H9 (cell line): ENCODE measurements at regions not wholly inside any gene's neighbourhood (a gene's known extent, or its start where the extent isn't known, plus 50 kb on each side); places are given as distances from the start of the nearest gene placed in this dataset.

Experiments used
- DNase-seq: peaks from one replicate; pipeline ENCODE4 v3.0.0-alpha.2; 2017
- H2AFZ ChIP-seq: one replicate; pipeline ENCODE4 v1.6.1; 2013; ENCODE audit warnings: mild to moderate bottlenecking, low read length, control low read depth, moderate library complexity
- H2AK5ac ChIP-seq: 2 replicates; pipeline ENCODE4 v1.6.1; 2013; ENCODE audit warnings: low read length, control low read depth, mixed read lengths; ENCODE audit not compliant: insufficient read length
- H2BK120ac ChIP-seq: one replicate; pipeline ENCODE4 v1.6.1; 2013; ENCODE audit warnings: low read depth, mild to moderate bottlenecking, low read length, control low read depth, inconsistent platforms; ENCODE audit not compliant: poor library complexity, severe bottlenecking
- H2BK12ac ChIP-seq: 2 replicates; pipeline ENCODE4 v1.6.1; 2013; ENCODE audit warnings: low read length, control low read depth, mixed read lengths, low read depth; ENCODE audit not compliant: insufficient read length
- H2BK15ac ChIP-seq: 2 replicates; pipeline ENCODE4 v1.6.1; 2013; ENCODE audit warnings: low read depth, low read length, control low read depth
- H2BK20ac ChIP-seq: one replicate; pipeline ENCODE4 v1.6.1; 2013; ENCODE audit warnings: low read depth, mild to moderate bottlenecking, low read length, control low read depth, inconsistent platforms; ENCODE audit not compliant: poor library complexity, severe bottlenecking
- H2BK5ac ChIP-seq: 2 replicates; pipeline ENCODE4 v1.6.1; 2013; ENCODE audit warnings: low read length, control low read depth, mixed read lengths; ENCODE audit not compliant: insufficient read length
- H3K14ac ChIP-seq: 2 replicates; pipeline ENCODE4 v1.6.1; 2013; ENCODE audit warnings: low read length, control low read depth; ENCODE audit not compliant: insufficient read depth
- H3K18ac ChIP-seq: 2 replicates; pipeline ENCODE4 v1.6.1; 2013; ENCODE audit warnings: low read depth, mild to moderate bottlenecking, mixed read lengths, low read length, control low read depth; ENCODE audit not compliant: insufficient read length
- H3K23ac ChIP-seq: 2 replicates; pipeline ENCODE4 v1.6.1; 2013; ENCODE audit warnings: low read length, control low read depth, mixed read lengths, low read depth; ENCODE audit not compliant: insufficient read length
- H3K23me2 ChIP-seq: 2 replicates; pipeline ENCODE4 v1.6.1; 2013; ENCODE audit warnings: low read depth, mild to moderate bottlenecking, mixed read lengths, low read length, control low read depth; ENCODE audit not compliant: insufficient read length, poor library complexity, severe bottlenecking
- H3K27ac ChIP-seq: 2 replicates; pipeline ENCODE4 v1.5.1; 2013; ENCODE audit warnings: low read length, control low read depth, mixed read lengths, low read depth; ENCODE audit not compliant: insufficient read length
- H3K27me3 ChIP-seq: 2 replicates; pipeline ENCODE4 v1.6.1; 2013; ENCODE audit warnings: low read length, control low read depth, inconsistent platforms; ENCODE audit not compliant: insufficient read depth
- H3K4ac ChIP-seq: 2 replicates; pipeline ENCODE4 v1.6.1; 2013; ENCODE audit warnings: low read depth, mild to moderate bottlenecking, control low read depth, inconsistent platforms, low read length, moderate library complexity
- H3K4me1 ChIP-seq: 2 replicates; pipeline ENCODE4 v1.6.1; 2013; ENCODE audit warnings: low read length, control low read depth, inconsistent platforms; ENCODE audit not compliant: insufficient read depth
- H3K4me2 ChIP-seq: 2 replicates; pipeline ENCODE4 v1.6.1; 2013; ENCODE audit warnings: low read length, control low read depth, mixed read lengths; ENCODE audit not compliant: insufficient read length, insufficient read depth
- H3K56ac ChIP-seq: 2 replicates; pipeline ENCODE4 v1.6.1; 2013; ENCODE audit warnings: low read depth, mild to moderate bottlenecking, mixed read lengths, low read length, control low read depth; ENCODE audit not compliant: insufficient read length
- H3K79me1 ChIP-seq: 2 replicates; pipeline ENCODE4 v1.6.1; 2013; ENCODE audit warnings: low read depth, mild to moderate bottlenecking, moderate library complexity, low read length, control low read depth, inconsistent platforms; ENCODE audit not compliant: insufficient read depth, poor library complexity, severe bottlenecking
- H3K79me2 ChIP-seq: 2 replicates; pipeline ENCODE4 v1.6.1; 2013; ENCODE audit warnings: low read length, control low read depth, inconsistent platforms; ENCODE audit not compliant: insufficient read depth
- H3K9ac ChIP-seq: 2 replicates; pipeline ENCODE4 v1.6.1; 2013; ENCODE audit warnings: low read length, control low read depth, mixed read lengths; ENCODE audit not compliant: insufficient read length; ENCODE audit errors: extremely low read depth
- H3K9me3 ChIP-seq: one replicate; pipeline ENCODE4 v1.6.1; 2013; ENCODE audit warnings: low read depth, low read length, inconsistent platforms; ENCODE audit not compliant: control insufficient read depth
- H3T11ph ChIP-seq: one replicate; pipeline ENCODE4 v1.6.1; 2013; ENCODE audit warnings: mild to moderate bottlenecking, low read length, control low read depth, inconsistent platforms
- H4K20me1 ChIP-seq: one replicate; pipeline ENCODE4 v1.6.1; 2013; ENCODE audit not compliant: control insufficient read depth, insufficient read length, insufficient read depth
- H4K5ac ChIP-seq: 2 replicates; pipeline ENCODE4 v1.6.1; 2013; ENCODE audit warnings: low read depth, mild to moderate bottlenecking, mixed read lengths, low read length, control low read depth; ENCODE audit not compliant: insufficient read length
- H4K8ac ChIP-seq: replicated peaks from 2 replicates; pipeline ENCODE4 v1.6.1; 2013; ENCODE audit warnings: low read length, control low read depth, mixed read lengths, low read depth; ENCODE audit not compliant: insufficient read length
- H4K91ac ChIP-seq: 2 replicates; pipeline ENCODE4 v1.6.1; 2013; ENCODE audit warnings: low read depth, mild to moderate bottlenecking, moderate library complexity, mixed read lengths, low read length, control low read depth; ENCODE audit not compliant: insufficient read length
- H3K27ac Mint-ChIP-seq, 3 experiments: 2 replicates in 2 of 3; 3 replicates in 1 of 3; pipeline ENCODE4 v1.8.0; 2020 to 2021; ENCODE audit warnings: mixed read lengths in 3 of 3, mild to moderate bottlenecking in 1 of 3, moderate library complexity in 1 of 3
- H3K27me3 Mint-ChIP-seq: 2 replicates; pipeline ENCODE4 v1.8.0; 2021; ENCODE audit warnings: low read depth, mild to moderate bottlenecking, moderate library complexity, mixed read lengths
- H3K36me3 Mint-ChIP-seq, 3 experiments: 2 replicates in 2 of 3; 3 replicates in 1 of 3; pipeline ENCODE4 v1.8.0; 2020 to 2021; ENCODE audit warnings: low read depth in 3 of 3, mixed read lengths in 3 of 3; ENCODE audit not compliant: insufficient read depth in 1 of 3
- H3K4me1 Mint-ChIP-seq, 2 experiments: 2 replicates each; pipeline ENCODE4 v1.8.0; 2020; ENCODE audit warnings: mixed read lengths in 2 of 2
- H3K4me3 Mint-ChIP-seq, 2 experiments: 2 replicates in 1 of 2; 3 replicates in 1 of 2; pipeline ENCODE4 v1.8.0; 2020 to 2021; ENCODE audit warnings: mild to moderate bottlenecking in 2 of 2, mixed read lengths in 2 of 2, moderate library complexity in 1 of 2
- H3K9me3 Mint-ChIP-seq, 2 experiments: 2 replicates in 1 of 2; 3 replicates in 1 of 2; pipeline ENCODE4 v1.8.0; 2020; ENCODE audit warnings: mild to moderate bottlenecking in 2 of 2, mixed read lengths in 2 of 2, moderate library complexity in 1 of 2
- CTCF ChIP-seq: fragments of 200-600 bp; sonication (generic); conservative IDR thresholded peaks from 3 replicates; pipeline ENCODE4 v1.8.0; 2021; ENCODE audit warnings: antibody characterized with exemption, mild to moderate bottlenecking

DNA sequence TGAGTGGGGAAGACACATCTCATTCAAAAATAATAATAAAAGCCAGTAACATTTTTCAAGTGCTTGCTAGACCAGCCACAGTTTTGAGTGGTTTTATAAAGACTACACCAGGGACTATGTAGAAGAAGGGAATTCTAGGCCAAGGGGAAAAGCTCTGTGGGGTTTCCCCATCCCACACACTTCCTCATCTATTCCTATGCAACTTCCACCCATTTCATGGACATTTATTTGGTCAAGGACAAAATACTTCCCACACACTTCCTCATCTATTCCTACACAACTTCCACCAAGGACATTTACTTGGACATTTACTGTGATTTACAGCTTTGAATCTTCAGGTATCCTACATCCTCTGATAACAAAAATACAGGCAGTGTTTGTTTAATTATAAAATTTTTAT lies 86.5 kb upstream of the KLF3 start:
- peaks cover 4% of the 10 kb centered on the region for H3K9me3 ChIP-seq
- Mint-ChIP-seq H3K27me3 (no peaks in the 10 kb centered on the region), H3K27ac (no peak overlapping the region), H3K4me1 (peaks cover 2 to 12% of the 10 kb centered on the region in 2 experiments; a peak in 3 of 4 replicates), H3K4me3 (no peak overlapping the region), H3K9me3 (no peaks in the 10 kb centered on the region; a peak in 1 of 5 replicates), H3K36me3 (peaks cover 0 to 1% (median 0%) of the 10 kb centered on the region in 3 experiments; a peak in 2 of 7 replicates)
- H4K5ac ChIP-seq, result no peak overlapping the region
- no peak overlapping the region for H3T11ph ChIP-seq
- no peak overlapping the region for H3K9ac ChIP-seq
- H4K20me1 ChIP-seq, result no peaks in the 10 kb centered on the region
- no peak overlapping the region for H3K4ac ChIP-seq
- no peaks in the 10 kb centered on the region for H3K23me2 ChIP-seq
- no peak overlapping the region for H2BK15ac ChIP-seq
- H3K18ac ChIP-seq, result no peak overlapping the region
- no peak overlapping the region for H2BK5ac ChIP-seq
- TF ChIP-seq CTCF, result no peak
- H3K56ac ChIP-seq, result no peak overlapping the region
- no peak overlapping the region for H2AFZ ChIP-seq
- no peak overlapping the region for H2BK120ac ChIP-seq
- H2BK12ac ChIP-seq, result no peak overlapping the region
- H3K79me2 ChIP-seq, result no peaks in the 10 kb centered on the region
- H4K8ac ChIP-seq, result no peak overlapping the region
- no peak for DNase-seq
- no peaks in the 10 kb centered on the region for H3K79me1 ChIP-seq
- no peak overlapping the region for H3K23ac ChIP-seq
- H3K27me3 ChIP-seq, result no peaks in the 10 kb centered on the region
- H3K4me1 ChIP-seq, result no peaks in the 10 kb centered on the region; the same call in 1 of the 2 replicates
- H2BK20ac ChIP-seq, result no peak overlapping the region
- H3K27ac ChIP-seq, result no peak overlapping the region
- no peak overlapping the region for H2AK5ac ChIP-seq
- no peak overlapping the region for H4K91ac ChIP-seq
- no peak overlapping the region for H3K4me2 ChIP-seq
- no peak overlapping the region for H3K14ac ChIP-seq
